K562 (cell line): ENCODE measurements at regions not wholly inside any gene's neighbourhood (a gene's known extent, or its start where the extent isn't known, plus 50 kb on each side); places are given as distances from the start of the nearest gene placed in this dataset.

Experiments
- BHLHE40 ChIP-seq: IDR thresholded peaks from 2 replicates; pipeline ENCODE4 v1.6.1; 2011; ENCODE audit warnings: low read length, improper control_type of control experiment
- CREM ChIP-seq: IDR thresholded peaks from 2 replicates; pipeline ENCODE4 v1.6.1; 2014; ENCODE audit warnings: antibody characterized with exemption, low read depth
- ESRRA ChIP-seq: fragments of 450-650 bp; IDR thresholded peaks from 2 replicates; pipeline ENCODE4 v1.6.1; 2014; ENCODE audit warnings: low read depth, mild to moderate bottlenecking, moderate library complexity, borderline replicate concordance
- EZH2 ChIP-seq: IDR thresholded peaks from 2 replicates; pipeline ENCODE4 v1.6.1; 2012; ENCODE audit warnings: low read depth, mild to moderate bottlenecking, inconsistent platforms, low read length, borderline replicate concordance
- HMGN3 ChIP-seq: IDR thresholded peaks from 2 replicates; pipeline ENCODE4 v1.6.1; 2011; ENCODE audit warnings: borderline replicate concordance, low read depth, mild to moderate bottlenecking, mixed read lengths, low read length; ENCODE audit not compliant: insufficient read length; ENCODE audit errors: extremely low read depth
- MAX ChIP-seq: sonication (generic); formaldehyde crosslinking; IDR thresholded peaks from 2 replicates; pipeline ENCODE4 v1.9.0; 2022; ENCODE audit warnings: mild to moderate bottlenecking, missing genetic modification reagents
- RFX1 ChIP-seq: fragments of 450-650 bp; IDR thresholded peaks from 2 replicates; pipeline ENCODE4 v1.6.1; 2016; ENCODE audit warnings: mild to moderate bottlenecking, moderate library complexity
- SIN3A ChIP-seq, 2 experiments: fragments of 150-350 bp in 1 of 2; IDR thresholded peaks; 2 replicates each; pipeline ENCODE4 v1.6.1; 2011 to 2016; ENCODE audit warnings: borderline replicate concordance in 2 of 2, low read depth in 2 of 2, low read length in 2 of 2, mild to moderate bottlenecking in 2 of 2, moderate library complexity in 2 of 2; ENCODE audit not compliant: control insufficient read depth in 1 of 2
- ZBTB26 ChIP-seq: fragments of 450-650 bp; formaldehyde crosslinking; IDR thresholded peaks from 2 replicates; pipeline ENCODE4 v1.4.0; 2022; ENCODE audit warnings: missing genetic modification characterization
- ZEB2 ChIP-seq: fragments of 450-650 bp; IDR thresholded peaks from 2 replicates; pipeline ENCODE4 v1.6.1; 2016

- TF ChIP-seq HMGN3 (no peak), ESRRA (no peak), EZH2 (no peak), SIN3A (IDR thresholded peaks at IDR 0.05; ENCODE audit: borderline replicate concordance in 2 of 2, control insufficient read depth in 1 of 2, low read depth in 2 of 2, low read length in 2 of 2) (no peak), ZBTB26 (no peak), BHLHE40 (no peak), RFX1 (no peak), ZEB2 (no peak), CREM (no peak), MAX (CRISPR knock-in tag) (no peak)
Observed at GRCh38 chr2:12253167-12253778, 463.5 kb upstream of the TRIB2 start.
